GM18517 (cell line): ENCODE measurements at regions not wholly inside any gene's neighbourhood (a gene's known extent, or its start where the extent isn't known, plus 50 kb on each side); places are given as distances from the start of the nearest gene placed in this dataset.
"Not testable (repeated sequence)": the region's sequence is repeated elsewhere in the genome, so short reads cannot be mapped to it uniquely, and the experiment has no call there.

Experiments
- ATAC-seq: cut with Tn5 transposase; IDR thresholded peaks from one replicate; pipeline ENCODE4 v1.9.1; 2021; ENCODE audit warnings: mild to moderate bottlenecking, moderate library complexity; ENCODE audit not compliant: unreplicated experiment

GRCh38 chr1:213622365-213623063 is 365.3 kb upstream of the PROX1 start:
- no peak for ATAC-seq

DNA sequence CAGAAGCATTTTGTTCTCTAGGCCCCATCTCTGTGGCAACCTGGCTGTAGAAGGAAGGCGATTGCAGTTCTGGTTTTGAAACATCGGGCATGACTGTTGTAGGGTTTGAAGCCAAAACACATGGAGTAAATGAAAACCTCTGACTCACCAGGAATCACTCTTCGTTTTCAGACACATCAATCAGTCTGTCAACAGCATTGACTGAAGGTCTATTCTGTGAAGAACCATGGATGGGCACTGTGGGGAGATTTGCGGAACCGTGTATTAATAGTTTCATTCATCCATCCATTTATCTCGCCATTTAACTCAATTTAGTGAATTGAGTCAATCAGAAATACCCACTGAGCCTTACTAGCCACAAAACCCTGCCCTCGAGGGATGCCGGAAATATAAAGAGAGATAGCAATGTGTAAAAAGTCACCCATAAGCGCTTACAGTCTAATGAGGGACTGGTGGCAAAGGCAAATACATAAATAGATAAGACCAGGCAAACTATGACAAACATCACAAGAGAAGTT is 364.6 kb upstream of the PROX1 start:
- ATAC-seq, result no peak

DNA sequence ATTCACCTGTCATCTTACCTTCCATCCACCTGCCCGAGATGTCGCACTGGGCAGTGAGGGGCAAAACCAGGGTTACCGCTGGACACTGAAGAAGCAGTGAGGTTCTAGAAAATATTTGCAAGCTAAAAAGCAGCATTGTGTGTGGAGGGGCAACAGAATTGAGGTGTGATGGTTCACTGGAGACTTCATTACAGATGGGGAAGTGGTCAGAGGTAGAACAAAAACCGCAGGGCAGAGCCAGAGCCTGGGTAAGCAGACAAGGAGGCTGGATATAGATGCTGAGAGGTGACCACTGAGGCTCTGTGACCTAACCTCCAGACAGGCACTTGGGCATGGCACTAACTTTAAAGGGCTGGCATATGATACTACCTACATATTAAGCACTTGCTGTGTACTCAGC is 363.9 kb upstream of the PROX1 start:
- no peak for ATAC-seq

DNA sequence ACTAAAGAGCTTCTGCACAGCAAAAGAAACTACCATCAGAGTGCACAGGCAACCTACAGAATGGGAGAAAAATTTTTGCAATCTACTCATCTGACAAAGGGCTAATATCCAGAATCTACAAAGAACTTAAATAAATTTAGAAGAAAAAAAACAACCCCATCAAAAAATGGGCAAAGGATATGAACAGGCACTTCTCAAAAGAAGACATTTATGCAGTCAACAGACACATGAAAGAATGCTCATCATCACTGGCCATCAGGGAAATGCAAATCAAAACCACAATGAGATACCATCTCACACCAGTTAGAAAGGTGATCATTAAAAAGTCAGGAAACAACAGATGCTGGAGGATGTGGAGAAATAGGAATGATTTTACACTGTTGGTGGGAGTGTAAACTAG is 351.0 kb upstream of the PROX1 start:
- not testable (repeated sequence) for ATAC-seq

- no peak for ATAC-seq
Measured at GRCh38 chr1:213641312-213641711, 346.5 kb upstream of the PROX1 start.

DNA sequence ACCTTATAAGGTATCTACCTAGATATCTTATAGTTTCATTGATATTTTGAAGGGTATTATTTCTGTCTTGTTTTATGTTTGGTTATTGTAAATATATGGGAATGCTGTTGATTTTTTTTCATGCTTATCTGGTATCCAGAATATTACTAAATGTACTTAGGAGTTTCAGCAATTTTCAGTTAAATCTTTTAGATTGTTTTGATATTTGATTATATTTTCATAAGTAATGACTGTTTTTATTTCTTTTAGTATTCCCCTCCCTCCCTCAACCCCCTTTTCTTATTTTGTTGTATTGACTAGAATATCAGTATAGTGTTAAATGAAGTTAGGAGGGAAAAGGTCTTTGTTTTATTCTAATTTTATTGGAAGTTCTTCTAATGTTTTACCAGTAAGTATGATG is 344.4 kb upstream of the PROX1 start:
- ATAC-seq, result no peak

DNA sequence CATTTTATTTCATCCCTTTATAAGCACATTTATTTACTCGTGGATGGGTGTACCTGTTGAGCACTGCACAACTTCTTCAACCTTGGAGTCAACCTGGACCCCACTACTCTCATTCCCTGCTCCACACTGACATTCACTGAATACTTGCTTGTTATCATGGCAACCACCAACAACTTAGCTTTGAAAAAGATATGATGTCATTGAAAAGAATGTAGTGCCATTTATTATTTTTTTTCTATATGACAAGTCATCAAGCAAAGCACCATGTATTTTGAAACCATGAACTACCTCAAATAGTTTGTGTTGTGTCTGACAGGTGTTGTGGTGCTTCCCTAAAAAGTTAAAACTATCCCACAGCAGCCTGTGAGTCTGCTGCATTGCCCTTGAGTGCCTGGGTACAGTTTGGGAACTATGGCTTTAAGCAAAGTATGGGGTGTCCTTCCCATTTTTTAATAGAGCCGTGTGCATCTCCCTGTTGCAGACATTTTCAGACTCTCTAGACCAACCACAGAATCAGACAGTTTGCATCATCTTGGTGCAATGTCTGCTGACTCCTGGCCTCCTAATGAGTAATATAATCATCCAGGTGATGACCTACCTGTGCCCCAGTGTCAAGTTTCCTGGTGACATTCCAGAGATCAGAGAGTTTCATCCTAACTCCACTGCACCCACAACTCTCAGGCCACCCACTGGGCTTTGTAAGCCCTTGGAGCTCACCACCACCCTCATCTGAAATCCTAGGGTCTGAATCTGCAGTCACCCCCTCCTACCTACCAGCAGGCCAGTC is 339.7 kb upstream of the PROX1 start:
- no peak for ATAC-seq

DNA sequence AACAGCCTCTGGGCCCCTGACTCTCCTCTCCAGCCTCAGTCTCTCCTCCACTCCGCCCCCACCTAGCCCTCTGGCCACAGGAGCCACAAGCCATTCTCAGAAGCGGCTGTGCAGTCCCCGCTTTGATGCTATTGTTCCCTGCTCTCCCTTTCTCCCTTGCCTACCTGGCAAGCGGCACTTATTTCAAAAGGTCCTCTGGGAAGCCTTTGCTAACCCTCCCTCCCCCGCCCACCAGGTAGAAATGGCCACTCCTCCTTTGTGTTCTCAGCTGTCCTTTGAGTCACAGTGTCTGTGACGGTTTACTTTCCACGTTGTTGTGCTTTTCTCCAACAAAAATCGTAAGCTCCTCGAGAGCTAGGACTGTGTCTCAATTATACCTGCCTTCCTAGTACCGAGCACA is 338.4 kb upstream of the PROX1 start:
- no peak for ATAC-seq

GRCh38 chr1:213650603-213651002 is 337.2 kb upstream of the PROX1 start:
- ATAC-seq, result no peak

DNA sequence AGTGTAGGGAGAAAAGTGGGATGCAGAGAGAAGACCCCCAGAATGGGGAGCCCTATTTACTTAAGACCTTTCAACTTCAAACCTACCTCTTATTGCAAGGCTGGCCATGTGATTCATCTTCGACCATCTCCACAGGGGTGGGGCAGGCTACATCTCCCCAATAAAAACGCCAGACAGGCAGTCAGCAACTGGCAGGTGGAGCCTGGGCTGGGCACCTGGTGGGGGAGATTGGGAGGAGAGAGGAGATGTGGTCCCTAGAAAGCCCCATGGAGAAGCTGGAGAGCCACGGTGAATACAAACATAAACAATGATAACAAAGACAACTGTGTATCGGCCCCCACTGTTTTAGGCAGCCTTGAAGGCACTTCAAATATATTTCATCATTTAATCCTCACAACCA is 336.7 kb upstream of the PROX1 start:
- ATAC-seq, result no peak

- ATAC-seq, result no peak
Measured at GRCh38 chr1:213652109-213652508, 335.7 kb upstream of the PROX1 start.

DNA sequence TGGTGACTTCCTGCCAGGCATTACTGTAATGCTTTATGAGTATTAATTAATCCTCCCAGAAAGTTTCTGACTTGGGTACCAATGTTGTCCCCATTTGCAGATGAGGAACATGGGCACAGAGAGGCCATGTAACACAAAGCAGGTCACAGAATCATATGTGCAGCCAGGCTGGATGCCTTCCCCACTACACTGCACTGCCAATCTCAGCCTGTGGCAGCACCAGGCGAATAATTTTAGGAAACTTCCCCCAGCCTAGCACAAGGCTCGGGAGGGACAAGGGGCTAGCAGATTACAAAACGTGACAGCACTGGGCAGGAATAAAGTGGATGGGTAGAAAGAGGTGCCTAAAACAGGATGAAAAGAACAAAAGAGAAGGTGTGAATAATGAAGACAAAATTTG is 331.7 kb upstream of the PROX1 start:
- ATAC-seq, result no peak

- no peak for ATAC-seq
Measured at GRCh38 chr1:213656503-213656902, 331.3 kb upstream of the PROX1 start.

- no peak for ATAC-seq
Measured at GRCh38 chr1:213657013-213657412, 330.8 kb upstream of the PROX1 start.

DNA sequence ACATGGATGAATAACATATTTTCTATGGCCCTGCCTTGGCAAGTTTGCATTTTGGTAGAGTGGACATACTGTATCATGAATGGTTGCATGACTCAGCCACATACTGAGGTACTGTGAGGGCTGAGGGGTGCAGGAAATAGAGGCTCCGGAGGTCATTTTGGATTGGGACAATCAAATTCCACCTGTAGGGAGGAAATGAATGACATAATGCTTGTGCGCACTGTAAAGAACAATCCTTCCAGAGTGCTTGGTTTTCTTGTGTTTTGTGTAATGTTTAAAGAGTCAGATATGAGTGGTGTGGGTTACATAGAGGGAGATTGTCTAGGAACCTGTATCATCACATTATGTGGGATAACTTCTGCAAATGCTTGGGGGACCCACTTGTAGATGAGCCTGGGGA is 329.9 kb upstream of the PROX1 start:
- no peak for ATAC-seq

DNA sequence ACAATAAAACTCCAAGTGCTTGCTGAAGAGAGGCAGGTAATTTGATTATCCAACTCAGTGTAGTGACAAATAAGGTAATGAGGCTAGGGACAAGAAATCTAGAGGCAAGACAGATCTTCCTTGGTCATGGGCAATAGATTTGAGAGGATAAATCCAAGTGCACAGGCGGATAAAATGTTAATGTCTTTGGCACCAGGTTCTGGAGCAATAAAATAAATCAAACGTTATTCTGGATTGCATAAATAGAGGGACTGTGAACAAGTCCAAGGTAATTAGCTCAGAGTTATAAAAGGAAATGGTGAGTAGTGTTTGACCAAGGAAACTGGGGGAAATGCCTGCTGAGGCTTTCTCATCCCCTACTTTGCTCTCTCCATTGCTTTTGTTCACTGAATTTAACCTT is 329.3 kb upstream of the PROX1 start:
- no peak for ATAC-seq

DNA sequence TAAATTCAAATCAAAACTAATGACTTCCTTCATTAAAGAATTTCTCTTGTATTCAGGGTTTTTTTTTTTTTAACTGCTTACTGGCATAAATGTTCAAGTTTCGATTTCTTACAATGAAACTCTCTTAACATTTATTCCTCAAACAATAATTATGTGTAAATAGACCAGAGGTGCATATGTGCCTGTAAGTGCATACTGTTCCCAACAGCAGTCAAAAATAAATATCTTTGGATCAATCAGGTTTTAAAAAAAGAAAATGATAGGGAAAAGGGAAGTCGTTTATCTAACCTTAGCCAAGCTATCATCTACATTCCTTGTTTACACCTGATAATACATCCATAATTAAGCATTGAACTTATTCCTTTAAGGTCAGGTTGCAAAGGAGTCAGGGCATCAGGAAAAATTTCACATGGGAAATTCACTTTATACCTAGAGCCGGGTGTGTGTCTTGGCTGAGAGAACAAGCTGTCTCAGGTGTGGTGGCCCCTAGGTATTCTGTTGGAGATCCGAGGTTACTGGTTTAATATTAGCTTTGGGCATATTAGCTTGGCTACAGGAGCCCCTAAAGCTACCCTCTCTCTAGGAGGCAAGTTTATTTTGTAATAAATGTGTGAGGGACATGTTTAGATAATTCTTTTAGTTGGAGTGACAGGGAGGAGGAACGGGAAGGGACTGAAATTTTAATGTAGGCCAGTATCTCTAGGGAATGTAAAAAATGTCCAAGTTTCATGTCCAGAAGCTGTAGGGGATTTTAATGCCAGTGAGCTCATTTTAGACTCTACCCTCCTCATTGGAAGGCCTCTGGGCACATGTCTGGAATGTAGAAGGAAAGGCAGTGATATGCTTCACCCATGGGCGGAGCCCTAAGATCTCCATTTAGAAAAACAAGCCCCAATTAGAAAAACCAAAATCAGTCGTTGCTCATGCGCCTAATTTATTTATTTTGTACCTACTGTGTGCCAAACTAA is 327.9 kb upstream of the PROX1 start:
- no peak for ATAC-seq

- ATAC-seq, result no peak
Measured at GRCh38 chr1:213661302-213661701, 326.5 kb upstream of the PROX1 start.

GRCh38 chr1:213666113-213666512 is 321.7 kb upstream of the PROX1 start:
- ATAC-seq, result no peak

GRCh38 chr1:213666922-213667321 is 320.9 kb upstream of the PROX1 start:
- no peak for ATAC-seq

- no peak for ATAC-seq
Measured at GRCh38 chr1:213669512-213669911, 318.3 kb upstream of the PROX1 start.
